Panc1 (cell line): ENCODE measurements at regions not wholly inside any gene's neighbourhood (a gene's known extent, or its start where the extent isn't known, plus 50 kb on each side); places are given as distances from the start of the nearest gene placed in this dataset.

ENCODE experiments used
- REST ChIP-seq, 2 experiments: IDR thresholded peaks; 2 replicates each; pipeline ENCODE4 v1.6.1; 2011 to 2012; ENCODE audit warnings: low read depth in 2 of 2, control low read depth in 1 of 2, low read length in 1 of 2, mild to moderate bottlenecking in 1 of 2, moderate library complexity in 1 of 2; ENCODE audit not compliant: insufficient read depth in 1 of 2
- TF ChIP-seq, protein P1 (sequence below): fragments of 450-650 bp; IDR thresholded peaks from 2 replicates; pipeline ENCODE4 v1.5.1; 2017; ENCODE audit warnings: mild to moderate bottlenecking

GRCh38 chr6:100175814-100176310 is 181.8 kb upstream of the MCHR2 start:
- TF ChIP-seq, protein P1, sequence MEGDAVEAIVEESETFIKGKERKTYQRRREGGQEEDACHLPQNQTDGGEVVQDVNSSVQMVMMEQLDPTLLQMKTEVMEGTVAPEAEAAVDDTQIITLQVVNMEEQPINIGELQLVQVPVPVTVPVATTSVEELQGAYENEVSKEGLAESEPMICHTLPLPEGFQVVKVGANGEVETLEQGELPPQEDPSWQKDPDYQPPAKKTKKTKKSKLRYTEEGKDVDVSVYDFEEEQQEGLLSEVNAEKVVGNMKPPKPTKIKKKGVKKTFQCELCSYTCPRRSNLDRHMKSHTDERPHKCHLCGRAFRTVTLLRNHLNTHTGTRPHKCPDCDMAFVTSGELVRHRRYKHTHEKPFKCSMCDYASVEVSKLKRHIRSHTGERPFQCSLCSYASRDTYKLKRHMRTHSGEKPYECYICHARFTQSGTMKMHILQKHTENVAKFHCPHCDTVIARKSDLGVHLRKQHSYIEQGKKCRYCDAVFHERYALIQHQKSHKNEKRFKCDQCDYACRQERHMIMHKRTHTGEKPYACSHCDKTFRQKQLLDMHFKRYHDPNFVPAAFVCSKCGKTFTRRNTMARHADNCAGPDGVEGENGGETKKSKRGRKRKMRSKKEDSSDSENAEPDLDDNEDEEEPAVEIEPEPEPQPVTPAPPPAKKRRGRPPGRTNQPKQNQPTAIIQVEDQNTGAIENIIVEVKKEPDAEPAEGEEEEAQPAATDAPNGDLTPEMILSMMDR: no peak
- TF ChIP-seq REST (IDR thresholded peaks at IDR 0.05; ENCODE audit: insufficient read depth in 1 of 2, low read depth in 2 of 2, low read length in 1 of 2): no peak
